WTC11 (cell line): ENCODE measurements at regions not wholly inside any gene's neighbourhood (a gene's known extent, or its start where the extent isn't known, plus 50 kb on each side); places are given as distances from the start of the nearest gene placed in this dataset.
A peak's percentile ranks its signal among the peaks of the same experiment; 100 is the strongest.

Source experiments
- ATAC-seq: fragments of 200-7000 bp; cut with Tn5 transposase; 2 replicates; pipeline ENCODE4 v1.10.0; 2021; ENCODE audit warnings: mild to moderate bottlenecking, moderate library complexity
- CTCF ChIA-PET: fragments of 300-600 bp; sonication (Branson Sonifier 250); formaldehyde crosslinking; loops from one replicate; lab custom pipeline; 2021; ENCODE audit warnings: antibody characterized with exemption; lab: Charles Lee
- POLR2A ChIA-PET: fragments of 350-600 bp; sonication (Branson Sonifier 250); formaldehyde crosslinking; loops from one replicate; lab custom pipeline; 2021; ENCODE audit warnings: antibody characterized with exemption; lab: Charles Lee
- DNase-seq: peaks from one replicate; pipeline ENCODE4 v3.0.0; 2021; ENCODE audit warnings: low spot score
- H3K27ac Mint-ChIP-seq: 2 replicates; pipeline ENCODE4 v1.8.0; 2021; ENCODE audit warnings: mixed read lengths
- H3K27me3 Mint-ChIP-seq: 2 replicates; pipeline ENCODE4 v1.8.0; 2021; ENCODE audit warnings: low read depth, mild to moderate bottlenecking, moderate library complexity, mixed read lengths
- H3K36me3 Mint-ChIP-seq: 2 replicates; pipeline ENCODE4 v1.8.0; 2021; ENCODE audit warnings: mixed read lengths
- H3K4me1 Mint-ChIP-seq: 2 replicates; pipeline ENCODE4 v1.8.0; 2022; ENCODE audit warnings: mixed read lengths
- H3K4me3 Mint-ChIP-seq: 2 replicates; pipeline ENCODE4 v1.8.0; 2021; ENCODE audit warnings: mild to moderate bottlenecking, moderate library complexity, mixed read lengths
- H3K9me3 Mint-ChIP-seq: 2 replicates; pipeline ENCODE4 v1.8.0; 2021; ENCODE audit warnings: mixed read lengths
- CBFB ChIP-seq: sonication (generic); formaldehyde crosslinking; IDR thresholded peaks from 2 replicates; pipeline ENCODE4 v1.8.1; 2022; ENCODE audit warnings: mild to moderate bottlenecking, low read depth, missing genetic modification reagents
- HMGA2 ChIP-seq: fragments of 250-450 bp; sonication (Bioruptor Pico); IDR thresholded peaks from 2 replicates; pipeline ENCODE4 v1.4.0; 2021; ENCODE audit warnings: mild to moderate bottlenecking, moderate library complexity
- NR2C2 ChIP-seq: sonication (generic); formaldehyde crosslinking; IDR thresholded peaks from 2 replicates; pipeline ENCODE4 v1.8.0; 2022; ENCODE audit warnings: mild to moderate bottlenecking, missing genetic modification reagents
- STAT6 ChIP-seq: sonication (generic); formaldehyde crosslinking; conservative IDR thresholded peaks from 2 replicates; pipeline ENCODE4 v1.8.1; 2023; ENCODE audit warnings: mild to moderate bottlenecking, low read depth, missing genetic modification reagents, moderate library complexity
- ZNF121 ChIP-seq: sonication (generic); formaldehyde crosslinking; IDR thresholded peaks from 2 replicates; pipeline ENCODE4 v1.8.0; 2023; ENCODE audit warnings: missing genetic modification reagents
- ZNF281 ChIP-seq: sonication (generic); formaldehyde crosslinking; IDR thresholded peaks from 2 replicates; pipeline ENCODE4 v1.8.0; 2023; ENCODE audit warnings: mild to moderate bottlenecking, missing genetic modification reagents
- ZNF671 ChIP-seq: fragments of 250-450 bp; sonication (Bioruptor Pico); IDR thresholded peaks from 2 replicates; pipeline ENCODE4 v1.8.0; 2021; ENCODE audit warnings: mild to moderate bottlenecking
- TF ChIP-seq, protein P1 (sequence below): sonication (generic); formaldehyde crosslinking; IDR thresholded peaks from 2 replicates; pipeline ENCODE4 v1.8.0; 2022; ENCODE audit warnings: mild to moderate bottlenecking, missing genetic modification reagents
- TF ChIP-seq, protein P2 (sequence below): sonication (generic); formaldehyde crosslinking; IDR thresholded peaks from 2 replicates; pipeline ENCODE4 v1.8.1; 2023; ENCODE audit warnings: mild to moderate bottlenecking, missing genetic modification reagents, borderline replicate concordance

DNA sequence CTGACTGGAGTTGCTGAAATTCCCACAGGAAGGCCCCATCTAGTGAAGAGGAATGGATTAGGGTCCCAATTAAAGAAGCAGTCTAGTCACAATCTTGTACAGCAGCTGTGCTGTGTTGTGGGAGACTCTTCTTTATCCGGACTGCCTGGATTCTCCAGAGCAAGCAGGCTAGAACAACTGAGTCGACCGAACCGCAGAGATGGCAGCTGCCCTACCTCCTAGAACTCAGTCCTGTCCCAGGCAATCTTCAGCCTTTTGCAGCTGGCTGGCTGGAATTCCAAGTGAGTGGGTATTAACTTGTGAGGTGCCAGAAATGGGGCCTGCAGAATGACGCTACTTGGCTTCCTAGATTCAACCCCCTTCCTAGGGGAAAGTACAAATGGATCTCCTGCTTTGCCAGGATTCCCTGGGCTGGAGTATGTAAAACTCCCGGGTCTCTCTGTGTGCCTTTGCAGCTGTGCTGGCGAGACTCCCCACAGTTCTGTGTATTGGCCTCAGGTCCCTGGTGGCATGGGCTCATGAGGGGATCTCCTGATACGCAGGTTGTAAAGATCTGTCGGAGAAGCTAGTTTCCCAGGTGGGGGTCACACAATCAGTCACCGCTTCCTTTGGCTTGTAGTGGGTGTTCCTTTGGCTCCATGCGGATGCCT is 1952.6 kb upstream of the LRRTM1 start (continued):
- TF ChIP-seq, protein P1, sequence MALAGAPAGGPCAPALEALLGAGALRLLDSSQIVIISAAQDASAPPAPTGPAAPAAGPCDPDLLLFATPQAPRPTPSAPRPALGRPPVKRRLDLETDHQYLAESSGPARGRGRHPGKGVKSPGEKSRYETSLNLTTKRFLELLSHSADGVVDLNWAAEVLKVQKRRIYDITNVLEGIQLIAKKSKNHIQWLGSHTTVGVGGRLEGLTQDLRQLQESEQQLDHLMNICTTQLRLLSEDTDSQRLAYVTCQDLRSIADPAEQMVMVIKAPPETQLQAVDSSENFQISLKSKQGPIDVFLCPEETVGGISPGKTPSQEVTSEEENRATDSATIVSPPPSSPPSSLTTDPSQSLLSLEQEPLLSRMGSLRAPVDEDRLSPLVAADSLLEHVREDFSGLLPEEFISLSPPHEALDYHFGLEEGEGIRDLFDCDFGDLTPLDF (CRISPR knock-in tag) = no peak

DNA sequence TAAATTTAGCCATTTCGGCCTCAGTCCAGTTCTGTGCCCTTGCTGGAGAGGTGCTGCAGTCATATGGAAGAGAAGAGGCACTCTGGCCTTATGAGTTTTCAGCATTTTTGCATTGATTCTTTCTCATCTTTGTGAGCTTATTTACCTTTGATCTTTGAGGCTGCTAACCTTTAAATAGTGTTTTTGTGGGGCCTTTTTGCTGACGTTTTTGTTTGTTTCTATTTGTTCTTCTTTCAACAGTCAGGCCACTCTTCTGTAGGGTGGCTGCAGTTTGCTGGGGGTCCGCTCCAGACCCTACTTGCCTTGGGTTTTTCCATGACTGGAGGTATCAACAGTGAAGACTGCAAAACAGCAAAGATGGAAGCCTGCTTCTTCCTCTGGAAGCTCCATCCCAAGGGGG is 1951.7 kb upstream of the LRRTM1 start:
- ChIA-PET CTCF (no interaction called here), POLR2A (no interaction called here)
- ATAC-seq (no peak), DNase-seq (no peak)
- peaks cover 2% of the 10 kb centered on the region; the same call in 1 of the 2 replicates for H3K4me1 Mint-ChIP-seq
- H3K4me3 Mint-ChIP-seq = no peak overlapping the region
- no peak overlapping the region for H3K27ac Mint-ChIP-seq
- TF ChIP-seq, protein P2, sequence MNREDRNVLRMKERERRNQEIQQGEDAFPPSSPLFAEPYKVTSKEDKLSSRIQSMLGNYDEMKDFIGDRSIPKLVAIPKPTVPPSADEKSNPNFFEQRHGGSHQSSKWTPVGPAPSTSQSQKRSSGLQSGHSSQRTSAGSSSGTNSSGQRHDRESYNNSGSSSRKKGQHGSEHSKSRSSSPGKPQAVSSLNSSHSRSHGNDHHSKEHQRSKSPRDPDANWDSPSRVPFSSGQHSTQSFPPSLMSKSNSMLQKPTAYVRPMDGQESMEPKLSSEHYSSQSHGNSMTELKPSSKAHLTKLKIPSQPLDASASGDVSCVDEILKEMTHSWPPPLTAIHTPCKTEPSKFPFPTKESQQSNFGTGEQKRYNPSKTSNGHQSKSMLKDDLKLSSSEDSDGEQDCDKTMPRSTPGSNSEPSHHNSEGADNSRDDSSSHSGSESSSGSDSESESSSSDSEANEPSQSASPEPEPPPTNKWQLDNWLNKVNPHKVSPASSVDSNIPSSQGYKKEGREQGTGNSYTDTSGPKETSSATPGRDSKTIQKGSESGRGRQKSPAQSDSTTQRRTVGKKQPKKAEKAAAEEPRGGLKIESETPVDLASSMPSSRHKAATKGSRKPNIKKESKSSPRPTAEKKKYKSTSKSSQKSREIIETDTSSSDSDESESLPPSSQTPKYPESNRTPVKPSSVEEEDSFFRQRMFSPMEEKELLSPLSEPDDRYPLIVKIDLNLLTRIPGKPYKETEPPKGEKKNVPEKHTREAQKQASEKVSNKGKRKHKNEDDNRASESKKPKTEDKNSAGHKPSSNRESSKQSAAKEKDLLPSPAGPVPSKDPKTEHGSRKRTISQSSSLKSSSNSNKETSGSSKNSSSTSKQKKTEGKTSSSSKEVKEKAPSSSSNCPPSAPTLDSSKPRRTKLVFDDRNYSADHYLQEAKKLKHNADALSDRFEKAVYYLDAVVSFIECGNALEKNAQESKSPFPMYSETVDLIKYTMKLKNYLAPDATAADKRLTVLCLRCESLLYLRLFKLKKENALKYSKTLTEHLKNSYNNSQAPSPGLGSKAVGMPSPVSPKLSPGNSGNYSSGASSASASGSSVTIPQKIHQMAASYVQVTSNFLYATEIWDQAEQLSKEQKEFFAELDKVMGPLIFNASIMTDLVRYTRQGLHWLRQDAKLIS (CRISPR knock-in tag) = no peak
- TF ChIP-seq NR2C2 (CRISPR knock-in tag) (no peak), ZNF121 (CRISPR knock-in tag) (no peak)
- peaks cover 23% of the 10 kb centered on the region for H3K36me3 Mint-ChIP-seq
- peaks cover 41% of the 10 kb centered on the region for H3K9me3 Mint-ChIP-seq
- no peaks in the 10 kb centered on the region for H3K27me3 Mint-ChIP-seq

DNA sequence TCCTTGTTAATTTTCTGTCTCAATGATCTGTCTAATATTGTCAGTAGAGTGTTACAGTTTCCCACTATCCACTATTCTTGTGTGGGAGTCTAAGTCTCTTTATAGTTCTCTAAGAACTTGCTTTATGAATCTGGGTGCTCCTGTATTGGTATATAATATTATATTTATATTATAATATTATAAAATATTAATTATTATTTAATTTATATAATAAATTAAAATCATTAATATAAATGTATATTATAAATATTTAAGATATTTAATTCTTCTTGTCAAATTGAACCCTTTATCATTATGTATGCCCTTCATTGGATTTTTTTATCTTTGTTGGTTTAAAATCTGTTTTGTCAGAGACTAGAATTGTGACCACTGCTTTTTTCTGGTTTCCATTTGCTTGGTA is 1950.2 kb upstream of the LRRTM1 start:
- CTCF ChIA-PET = no interaction called here
- Mint-ChIP-seq H3K4me1 (no peaks in the 10 kb centered on the region), H3K27ac (no peak overlapping the region), H3K9me3 (peaks cover 43% of the 10 kb centered on the region), H3K4me3 (no peak overlapping the region), H3K36me3 (peaks cover 23% of the 10 kb centered on the region), H3K27me3 (no peaks in the 10 kb centered on the region)
- TF ChIP-seq HMGA2 (CRISPR knock-in tag) (peak; percentile 91), ZNF671 (CRISPR knock-in tag) (no peak), STAT6 (CRISPR knock-in tag) (no peak), CBFB (CRISPR knock-in tag) (no peak), ZNF281 (CRISPR knock-in tag) (no peak)
- POLR2A ChIA-PET = no interaction called here
- ATAC-seq (no peak), DNase-seq (no peak)
